HG02943 (cell line): ENCODE measurements at regions not wholly inside any gene's neighbourhood (a gene's known extent, or its start where the extent isn't known, plus 50 kb on each side); places are given as distances from the start of the nearest gene placed in this dataset.

Experiments
- ATAC-seq: cut with Tn5 transposase; IDR thresholded peaks from one replicate; pipeline ENCODE4 v1.9.1; 2021; ENCODE audit warnings: mild to moderate bottlenecking, low read depth, moderate library complexity; ENCODE audit not compliant: unreplicated experiment

DNA sequence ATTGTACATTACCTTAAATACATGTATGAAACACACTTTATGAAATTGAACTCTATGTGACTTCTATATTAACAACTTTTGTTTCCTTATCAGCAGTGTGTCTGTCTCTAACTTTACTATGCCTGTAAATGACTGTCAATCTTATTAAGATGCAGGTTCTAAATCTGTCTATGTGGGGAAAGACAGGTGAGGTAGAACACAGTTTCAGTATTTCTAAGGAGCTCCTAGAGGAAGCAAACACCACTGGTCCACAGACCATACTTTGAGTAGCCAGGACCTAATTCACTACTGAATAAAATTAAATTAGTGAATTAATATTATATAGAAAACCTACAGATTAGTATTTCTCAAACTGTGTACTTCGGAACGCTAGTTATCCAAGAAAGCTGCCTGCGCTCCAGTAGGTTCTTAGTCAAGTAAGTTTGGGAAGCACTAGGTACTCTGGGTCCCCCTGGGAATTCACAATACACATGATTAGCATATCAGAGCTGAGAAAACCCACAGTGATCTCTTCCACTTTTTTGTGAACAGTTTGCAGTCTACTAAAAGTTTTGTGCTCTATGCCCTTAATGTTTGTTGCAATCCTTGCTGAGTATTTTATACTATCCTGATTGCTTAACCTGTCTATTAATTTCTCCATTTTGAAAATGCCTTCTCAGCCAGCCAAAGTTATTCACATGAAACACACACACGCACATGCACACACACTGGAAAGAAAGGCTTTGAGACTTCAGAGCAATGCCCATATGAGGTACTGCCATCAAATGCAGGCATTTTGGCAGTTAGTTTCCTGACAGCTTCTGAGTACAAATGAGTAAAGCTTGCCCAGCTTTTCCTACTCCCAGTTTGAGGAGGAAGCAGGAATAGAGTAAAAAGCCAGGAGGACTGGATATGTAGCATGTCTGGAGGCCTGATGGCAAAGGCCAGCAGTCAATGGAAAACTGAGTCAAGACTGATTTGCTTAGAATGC, 133.6 kb upstream of the CPEB2 start:
- ATAC-seq: no peak

DNA sequence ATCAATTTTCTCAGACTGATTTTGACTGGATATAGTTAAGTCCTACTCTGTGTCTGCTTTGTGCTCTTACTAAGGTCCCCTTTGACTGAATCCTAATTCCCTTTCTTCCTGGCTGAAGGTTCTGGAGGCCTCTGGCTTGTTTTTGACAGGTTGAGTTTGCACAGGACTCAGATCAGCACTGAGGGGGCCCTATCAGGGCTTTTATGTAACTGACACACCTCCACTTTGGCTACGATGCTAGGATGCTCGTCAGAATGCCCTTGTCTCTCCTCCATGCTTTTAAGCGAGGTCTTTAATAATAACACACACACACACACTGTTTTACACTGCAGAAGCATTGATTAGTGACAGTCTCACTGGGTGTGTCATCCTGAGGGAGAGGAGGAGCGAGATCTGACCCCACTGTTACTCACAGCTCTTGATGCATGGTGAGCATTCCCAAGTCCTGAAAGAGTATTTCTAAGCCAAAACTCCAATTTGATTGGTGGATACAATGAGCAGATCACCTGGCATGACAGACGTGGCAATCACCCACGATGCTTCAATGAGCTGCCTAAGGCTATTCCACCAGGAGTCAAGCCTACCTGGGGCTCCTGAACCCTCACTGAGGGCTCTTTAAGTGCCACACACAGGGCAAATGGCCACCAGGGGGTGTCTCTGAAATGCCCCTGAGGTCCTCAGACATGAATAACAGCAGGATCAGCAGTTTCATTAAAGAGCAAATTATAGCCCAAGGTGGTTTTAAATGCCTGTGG, 130.4 kb upstream of the CPEB2 start:
- ATAC-seq: no peak

DNA sequence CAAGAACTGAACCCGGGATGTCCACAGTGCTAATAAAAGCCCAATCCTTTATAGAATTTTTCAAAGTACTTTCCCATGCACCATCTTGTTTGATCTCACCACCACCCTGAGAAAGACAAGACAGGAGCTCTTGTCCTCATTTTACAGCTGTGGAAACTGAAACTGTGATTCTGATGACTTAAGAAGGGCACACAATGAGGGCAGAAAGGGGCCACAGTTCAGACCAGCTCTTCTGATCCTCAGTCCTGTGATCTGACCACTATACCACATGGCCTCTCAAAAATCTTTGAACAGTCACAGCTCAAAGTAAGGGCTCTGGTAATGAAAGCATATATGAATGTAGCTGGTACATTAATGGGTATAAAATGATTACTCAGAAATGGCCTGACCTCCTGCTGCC, 127.3 kb upstream of the CPEB2 start:
- peak; percentile 77 for ATAC-seq

- peak; percentile 35 for ATAC-seq
Observed at GRCh38 chr4:14877246-14878225, 124.7 kb upstream of the CPEB2 start.

DNA sequence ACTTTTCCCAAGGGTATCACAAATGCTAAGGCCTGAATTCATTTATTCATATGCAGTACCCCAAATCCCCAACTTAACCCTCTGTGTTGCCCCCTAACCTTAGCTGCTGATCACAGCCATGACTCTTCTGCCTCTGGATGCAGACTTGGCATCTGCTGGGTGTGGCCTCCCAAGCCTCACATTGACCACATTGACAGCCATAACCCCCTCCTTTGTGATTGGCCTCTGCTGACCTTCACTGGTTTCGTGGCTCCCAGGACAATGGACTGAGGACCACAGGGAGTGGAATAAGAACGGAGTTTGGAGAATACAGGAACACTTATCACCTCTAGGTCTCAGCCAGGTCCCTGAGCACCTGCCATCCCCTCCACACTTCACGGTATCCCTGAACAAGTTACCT, 123.6 kb upstream of the CPEB2 start:
- no peak for ATAC-seq

DNA sequence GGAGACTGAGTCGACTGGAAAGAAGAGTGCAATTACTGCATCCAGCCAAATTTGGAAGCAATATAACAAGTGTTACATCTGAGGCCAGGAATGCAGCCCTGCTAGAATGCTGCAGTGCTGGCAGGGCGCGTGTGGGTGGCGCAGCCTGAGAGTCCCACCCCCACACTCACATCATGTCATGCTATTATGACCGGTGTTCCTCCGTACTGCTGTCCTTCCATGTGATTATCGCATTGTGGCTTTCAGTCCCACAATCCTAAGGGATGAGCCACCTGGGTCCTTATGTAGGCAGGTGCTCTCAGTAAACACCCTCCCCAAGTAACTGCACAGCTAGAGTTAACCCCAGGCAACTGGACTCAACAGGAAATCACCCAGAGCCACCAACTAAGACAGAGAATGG, 122.6 kb upstream of the CPEB2 start:
- no peak for ATAC-seq

GRCh38 chr4:14880805-14881204, 121.5 kb upstream of the CPEB2 start:
- no peak for ATAC-seq

DNA sequence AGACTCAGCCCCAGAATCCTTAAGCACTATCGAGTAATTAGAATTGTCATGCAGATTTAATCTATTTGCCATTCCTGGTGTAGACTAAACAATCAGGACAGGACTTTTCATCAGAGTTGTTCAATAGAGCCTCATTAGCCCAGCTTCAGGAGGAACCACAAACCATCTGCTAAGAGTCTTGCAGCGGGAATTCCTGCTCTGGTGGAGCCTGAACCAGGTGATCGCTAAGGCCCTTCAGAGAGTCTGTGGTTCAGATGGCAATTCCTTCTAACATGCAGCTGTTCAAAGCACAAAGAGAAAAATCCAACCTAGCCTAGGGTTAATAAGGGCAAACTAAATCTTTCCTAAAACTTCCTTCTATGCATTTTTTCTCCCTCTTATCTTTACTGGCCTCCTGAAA, 119.1 kb upstream of the CPEB2 start:
- no peak for ATAC-seq

DNA sequence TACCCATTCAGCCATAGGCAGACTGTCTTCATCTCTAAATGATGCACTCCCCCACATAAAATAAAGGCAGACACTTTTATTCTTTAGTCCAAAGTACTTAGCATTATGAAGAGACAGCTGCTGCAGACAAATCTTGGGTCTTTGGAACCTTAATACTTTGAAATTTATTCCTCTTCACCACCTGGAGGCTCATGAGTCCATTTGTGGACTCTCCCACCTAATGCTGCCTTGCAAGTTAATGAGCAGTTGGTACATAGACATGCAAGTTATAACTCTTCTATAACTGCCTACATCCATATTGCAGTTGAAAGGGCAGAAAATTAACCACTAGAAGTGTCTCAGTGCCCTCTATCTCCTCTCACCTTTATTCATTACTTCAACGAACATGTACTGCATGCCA, 118.6 kb upstream of the CPEB2 start:
- no peak for ATAC-seq

DNA sequence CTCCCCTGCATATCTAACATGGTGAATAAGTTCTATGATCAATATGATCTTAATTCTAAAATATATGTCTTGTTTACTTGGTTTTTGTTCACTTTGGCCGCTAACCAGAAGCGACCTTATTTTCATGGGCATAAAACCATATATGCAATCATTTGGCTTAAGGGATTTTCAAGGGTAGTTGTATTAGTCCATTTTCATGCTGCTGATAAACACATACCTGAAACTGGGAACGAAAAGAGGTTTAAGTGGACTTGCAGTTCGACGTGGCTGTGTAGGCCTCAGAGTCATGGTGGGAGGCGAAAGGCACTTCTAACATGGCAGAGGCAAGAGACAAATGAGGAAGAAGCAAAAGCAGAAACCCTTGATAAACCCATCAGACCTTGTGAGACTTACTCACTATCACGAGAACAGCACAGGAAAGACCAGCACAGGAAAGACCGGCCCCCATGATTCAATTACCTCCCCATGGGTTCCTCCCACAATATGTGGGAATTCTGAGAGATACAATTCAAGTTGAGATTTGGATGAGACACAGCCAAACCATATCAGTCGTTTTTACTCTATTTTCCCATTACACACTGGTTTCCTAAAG, 114.3 kb upstream of the CPEB2 start:
- ATAC-seq: no peak

- ATAC-seq: no peak
Observed at GRCh38 chr4:14888790-14889572, 113.3 kb upstream of the CPEB2 start.

DNA sequence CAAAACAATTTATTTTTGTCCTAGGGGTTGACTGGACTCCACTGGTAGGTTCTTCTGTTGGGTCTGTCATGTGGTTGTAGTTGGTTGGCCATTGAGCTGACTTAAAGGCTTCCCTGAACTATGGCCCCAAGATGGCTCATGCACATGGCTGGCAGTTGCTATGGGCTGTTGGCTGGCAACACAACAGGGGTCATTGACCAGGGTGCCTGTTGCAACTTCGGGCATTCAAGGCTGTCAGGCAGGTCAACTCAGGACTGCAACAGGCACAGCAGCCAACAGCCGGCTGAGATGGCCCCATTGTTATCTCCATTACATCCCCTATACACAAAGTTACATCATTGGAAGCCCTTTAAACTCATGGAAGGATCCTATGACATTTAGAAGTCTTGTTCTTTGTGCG, 109.7 kb upstream of the CPEB2 start:
- no peak for ATAC-seq

DNA sequence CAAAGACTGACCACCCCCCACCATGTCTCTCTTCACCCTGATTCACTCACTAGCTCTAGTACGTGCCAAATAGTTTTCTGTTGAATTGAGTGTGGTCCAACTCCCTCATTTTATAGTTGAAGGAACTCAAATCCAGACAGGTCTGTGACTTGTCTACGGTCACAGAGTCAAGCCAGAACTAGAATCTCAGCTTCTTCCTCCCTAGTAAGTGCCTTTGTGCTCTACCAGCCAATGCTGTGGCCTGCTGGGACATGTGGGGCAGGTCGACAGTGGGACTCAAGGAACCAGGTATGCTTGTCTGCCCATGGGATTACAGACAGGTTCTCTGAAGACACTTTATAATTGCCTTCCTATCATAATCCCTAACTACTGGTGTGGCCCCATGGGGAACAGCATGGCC, 108.6 kb upstream of the CPEB2 start:
- ATAC-seq: no peak

- ATAC-seq: no peak
Observed at GRCh38 chr4:14894392-14895292, 107.6 kb upstream of the CPEB2 start.

DNA sequence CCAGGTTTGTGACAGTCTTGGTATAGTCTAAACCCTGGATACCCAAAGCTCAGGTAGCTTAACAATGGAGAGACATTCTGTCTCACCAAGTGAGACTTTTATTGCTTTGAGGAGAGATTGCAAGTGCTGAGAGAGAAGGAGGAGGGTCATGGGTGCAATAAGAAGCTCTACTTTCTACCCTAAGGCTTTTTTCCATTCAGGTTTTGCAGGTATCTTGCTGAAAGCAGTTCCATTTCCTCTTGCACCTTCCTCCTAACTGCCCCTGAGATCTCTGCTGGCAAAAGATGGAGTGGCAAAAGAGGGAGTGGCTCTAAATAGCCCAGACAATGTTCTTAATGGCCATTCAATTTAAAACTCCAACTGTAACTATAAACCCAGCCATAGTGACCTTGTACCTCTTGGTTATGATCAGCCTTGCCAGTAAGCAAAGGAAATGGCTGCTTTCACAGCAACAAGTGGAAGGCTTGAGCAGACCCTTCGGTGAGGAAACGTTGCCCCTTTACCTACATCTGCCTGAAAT, 105.6 kb upstream of the CPEB2 start:
- ATAC-seq: no peak

GRCh38 chr4:14897217-14897616, 105.1 kb upstream of the CPEB2 start:
- no peak for ATAC-seq

DNA sequence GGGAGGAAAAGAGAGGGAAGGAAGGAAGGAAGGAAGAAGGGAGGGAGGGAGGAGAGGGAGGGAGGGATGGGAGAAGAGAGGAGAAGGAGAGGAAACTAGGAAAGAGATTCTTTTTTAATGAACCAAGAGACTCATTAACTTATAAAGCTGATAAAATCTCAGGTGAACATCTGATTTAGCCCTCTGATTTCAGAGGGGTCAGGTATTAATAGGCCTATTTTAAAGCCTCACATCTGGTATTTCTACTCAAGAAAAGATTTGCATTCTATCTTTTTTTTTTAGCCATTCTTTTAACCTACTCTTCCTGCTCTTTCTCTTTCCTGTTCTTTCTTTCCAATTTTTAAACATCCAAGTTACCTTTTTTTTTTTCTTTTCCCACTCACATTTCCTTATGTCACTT, 103.3 kb upstream of the CPEB2 start:
- ATAC-seq: no peak

DNA sequence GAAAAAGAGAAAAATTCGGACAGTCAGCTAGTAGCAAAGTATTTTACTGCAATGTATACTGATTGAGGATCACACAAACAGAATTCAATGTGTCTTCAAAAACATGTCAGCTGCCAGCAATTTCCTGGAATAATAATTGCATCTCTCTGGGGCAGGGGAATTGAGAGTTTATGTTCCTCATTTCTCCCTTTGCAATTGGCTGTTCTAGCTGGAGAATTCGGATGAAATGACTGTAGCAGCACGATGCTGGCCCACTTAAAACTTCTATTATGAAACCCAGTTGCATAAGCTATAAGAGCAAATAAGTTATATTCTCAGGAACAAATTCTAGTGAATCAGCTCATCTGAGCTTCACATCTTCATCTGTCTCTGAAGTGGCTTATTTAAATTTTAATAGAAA, 99.9 kb upstream of the CPEB2 start:
- ATAC-seq: no peak
